GM12875 (cell line): ENCODE measurements at regions not wholly inside any gene's neighbourhood (a gene's known extent, or its start where the extent isn't known, plus 50 kb on each side); places are given as distances from the start of the nearest gene placed in this dataset.

ENCODE experiments used
- H3K4me3 ChIP-seq: one replicate; pipeline ENCODE4 v1.5.1; 2011; ENCODE audit warnings: low read depth, low read length, control low read depth
- TF ChIP-seq, protein P1 (sequence below): IDR thresholded peaks from 2 replicates; pipeline ENCODE4 v1.5.1; 2011; ENCODE audit warnings: low read depth, mild to moderate bottlenecking, control low read depth, inconsistent platforms, low read length, moderate library complexity, borderline replicate concordance; ENCODE audit not compliant: insufficient read depth

DNA sequence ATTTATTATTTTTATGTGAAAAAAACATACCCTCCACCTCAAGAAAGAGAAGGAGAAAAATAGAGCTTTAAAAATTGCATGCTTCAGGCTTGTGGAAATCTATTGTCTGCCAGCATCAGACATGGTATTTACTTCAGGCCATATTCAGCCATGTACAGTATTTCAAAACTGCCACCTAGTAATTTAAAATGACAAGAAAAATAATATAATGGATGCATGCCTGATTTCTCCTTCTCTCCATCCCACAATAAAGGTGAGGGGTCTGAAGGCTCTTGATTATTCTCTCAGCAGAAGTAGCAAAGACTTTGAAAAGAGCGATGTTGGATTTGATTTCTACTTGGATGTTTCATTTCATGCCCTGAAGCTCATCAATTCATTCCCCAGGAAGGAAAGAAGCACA lies 250.7 kb downstream of the TBC1D4 start:
- TF ChIP-seq, protein P1, sequence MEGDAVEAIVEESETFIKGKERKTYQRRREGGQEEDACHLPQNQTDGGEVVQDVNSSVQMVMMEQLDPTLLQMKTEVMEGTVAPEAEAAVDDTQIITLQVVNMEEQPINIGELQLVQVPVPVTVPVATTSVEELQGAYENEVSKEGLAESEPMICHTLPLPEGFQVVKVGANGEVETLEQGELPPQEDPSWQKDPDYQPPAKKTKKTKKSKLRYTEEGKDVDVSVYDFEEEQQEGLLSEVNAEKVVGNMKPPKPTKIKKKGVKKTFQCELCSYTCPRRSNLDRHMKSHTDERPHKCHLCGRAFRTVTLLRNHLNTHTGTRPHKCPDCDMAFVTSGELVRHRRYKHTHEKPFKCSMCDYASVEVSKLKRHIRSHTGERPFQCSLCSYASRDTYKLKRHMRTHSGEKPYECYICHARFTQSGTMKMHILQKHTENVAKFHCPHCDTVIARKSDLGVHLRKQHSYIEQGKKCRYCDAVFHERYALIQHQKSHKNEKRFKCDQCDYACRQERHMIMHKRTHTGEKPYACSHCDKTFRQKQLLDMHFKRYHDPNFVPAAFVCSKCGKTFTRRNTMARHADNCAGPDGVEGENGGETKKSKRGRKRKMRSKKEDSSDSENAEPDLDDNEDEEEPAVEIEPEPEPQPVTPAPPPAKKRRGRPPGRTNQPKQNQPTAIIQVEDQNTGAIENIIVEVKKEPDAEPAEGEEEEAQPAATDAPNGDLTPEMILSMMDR: no peak
- no peak overlapping the region for H3K4me3 ChIP-seq

DNA sequence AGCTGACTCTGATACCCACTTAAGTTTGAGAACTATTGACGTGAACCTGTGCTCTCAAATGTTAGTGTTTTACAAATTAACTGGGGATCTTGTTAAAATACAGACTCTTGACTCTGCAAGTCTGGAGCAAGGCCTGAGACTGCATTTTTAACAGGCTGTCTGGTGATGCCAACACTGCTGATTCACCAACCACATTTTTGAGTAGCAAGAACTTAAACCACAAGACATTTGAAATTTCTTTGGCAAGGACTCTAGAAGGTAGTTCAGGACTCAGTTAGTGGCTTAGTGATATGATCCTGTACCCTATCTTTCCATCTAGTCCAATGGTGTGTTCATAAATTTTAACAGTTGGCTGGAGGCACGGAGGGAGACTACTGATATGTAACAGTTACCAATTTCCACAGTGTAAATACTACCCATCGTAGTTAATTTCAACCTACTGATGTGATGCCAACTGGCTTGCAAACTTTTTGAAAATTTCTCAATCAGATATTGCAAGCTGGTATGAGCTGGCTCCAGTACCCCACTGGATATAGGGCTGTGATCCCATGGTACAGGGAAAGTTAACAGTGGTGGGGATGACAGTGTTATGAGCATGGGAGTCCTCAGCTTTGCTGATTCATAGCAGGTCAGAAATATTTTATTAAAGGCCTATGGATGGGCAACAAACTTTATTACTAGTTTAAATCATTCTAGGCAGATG lies 255.1 kb downstream of the TBC1D4 start:
- no peak overlapping the region for H3K4me3 ChIP-seq
- TF ChIP-seq, protein P1: no peak

DNA sequence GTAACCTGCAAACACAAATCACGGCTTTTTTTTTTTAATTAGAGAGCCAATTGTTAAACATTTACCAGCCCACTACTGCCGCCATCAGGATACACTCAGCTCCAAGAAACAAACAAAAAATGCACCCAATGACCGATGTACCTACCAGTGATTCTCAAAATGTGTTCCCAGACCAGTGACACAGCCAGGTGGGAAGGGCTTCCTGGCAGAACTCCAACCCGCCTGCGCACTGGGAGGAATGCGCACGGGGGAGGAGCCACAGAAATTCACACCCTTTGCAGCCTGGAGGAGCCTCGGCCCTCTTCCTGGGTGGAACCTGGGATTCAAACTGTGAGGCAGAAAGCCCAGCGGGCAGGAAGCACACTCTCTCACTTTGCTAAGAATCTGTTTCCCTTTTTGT lies 255.9 kb downstream of the TBC1D4 start:
- TF ChIP-seq, protein P1: no peak

DNA sequence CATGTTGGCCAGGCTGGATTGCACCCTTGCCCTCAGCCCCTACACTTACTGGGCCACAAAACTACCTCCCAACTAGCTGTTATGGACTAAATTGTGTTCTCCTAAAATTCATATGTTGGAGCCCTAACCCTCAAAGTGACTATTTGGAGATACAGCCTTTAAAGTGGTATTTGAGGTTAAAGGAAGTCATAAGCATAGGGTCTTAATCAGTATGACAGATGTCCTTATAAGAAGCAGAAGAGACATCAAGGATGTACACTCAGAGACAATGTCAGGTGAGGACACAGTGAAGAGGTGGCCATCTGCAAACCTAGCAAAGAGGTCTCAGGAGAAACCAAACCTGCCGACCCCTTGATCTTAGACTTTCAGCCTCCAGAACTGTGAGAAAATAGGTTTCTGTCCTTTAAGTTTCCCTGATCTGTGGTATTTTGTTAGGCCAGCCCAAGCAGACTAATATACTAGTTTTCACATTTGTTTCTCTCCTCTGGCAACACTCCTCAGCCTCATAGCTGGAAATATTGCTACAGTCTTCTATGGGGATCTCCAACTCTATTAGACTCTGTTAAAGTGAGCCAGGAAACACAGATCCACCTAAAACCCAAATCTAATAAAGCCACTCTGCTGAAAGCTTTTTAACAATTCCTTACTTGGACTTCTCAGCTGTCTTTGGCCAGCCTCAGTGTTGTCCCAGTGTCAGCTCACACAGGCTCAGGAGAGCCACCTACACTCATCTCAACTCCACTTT lies 256.5 kb downstream of the TBC1D4 start:
- TF ChIP-seq, protein P1: no peak
- no peak overlapping the region for H3K4me3 ChIP-seq

More for the DNA sequence above, 255.9 kb downstream of the TBC1D4 start:
- H3K4me3 ChIP-seq: no peak overlapping the region

DNA sequence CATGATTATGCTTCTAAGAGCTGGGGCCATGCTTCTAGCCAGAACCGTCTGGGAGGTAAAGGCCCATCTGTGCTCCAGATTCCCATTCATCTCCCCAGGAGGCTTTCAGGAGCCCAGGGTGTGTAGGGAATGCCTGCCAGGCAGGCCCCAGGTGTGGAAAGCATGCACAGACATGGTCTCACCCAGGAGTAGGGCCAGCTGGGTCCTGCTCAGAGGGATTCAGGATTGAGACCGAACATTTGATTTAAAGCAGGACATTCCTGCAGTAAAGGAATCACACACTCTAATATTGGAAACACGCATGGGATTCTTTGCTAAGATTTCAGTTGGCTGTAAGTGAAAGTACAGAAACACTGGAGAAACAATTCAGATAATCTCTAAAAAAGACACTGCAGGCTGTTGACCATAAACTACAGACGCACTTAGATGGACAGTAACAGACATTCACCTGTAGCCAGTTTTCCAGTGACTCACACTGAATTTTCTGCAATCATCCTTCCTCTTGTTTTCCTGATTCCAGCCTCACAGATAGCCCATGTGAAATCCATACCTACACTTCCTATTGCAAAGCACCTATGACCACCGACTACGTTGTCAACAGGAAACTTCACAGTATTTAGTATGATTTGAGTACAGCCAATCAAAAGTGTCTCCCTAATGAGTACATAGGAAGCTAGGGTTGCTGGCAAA lies 257.8 kb downstream of the TBC1D4 start:
- H3K4me3 ChIP-seq: no peak overlapping the region
- TF ChIP-seq, protein P1: no peak

DNA sequence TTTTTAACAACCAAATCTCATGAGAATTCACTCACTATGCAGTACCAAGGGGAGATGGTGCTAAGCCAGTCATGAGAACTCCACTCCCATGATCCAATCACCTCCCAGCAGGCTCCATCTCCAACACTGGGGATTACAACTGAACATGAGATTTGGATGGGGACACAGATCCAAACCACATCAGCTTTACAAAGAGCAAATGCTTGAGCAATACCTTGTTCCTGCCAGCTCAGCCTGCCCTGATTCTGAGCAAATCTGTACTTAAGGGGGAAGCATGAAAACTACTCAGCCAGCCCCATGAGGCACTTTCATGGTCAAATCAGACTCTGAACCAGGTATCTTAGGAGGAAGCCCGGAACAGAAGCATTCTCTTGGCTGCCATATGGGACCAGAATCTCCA lies 259.9 kb downstream of the TBC1D4 start:
- no peak overlapping the region for H3K4me3 ChIP-seq
- TF ChIP-seq, protein P1: no peak
